H1 (cell line): ENCODE measurements at regions not wholly inside any gene's neighbourhood (a gene's known extent, or its start where the extent isn't known, plus 50 kb on each side); places are given as distances from the start of the nearest gene placed in this dataset.

Source experiments
- CTCF ChIA-PET: fragments of 300-600 bp; sonication (Branson Sonifier 250); formaldehyde crosslinking; loops from one replicate; lab custom pipeline; 2021; ENCODE audit not compliant: partially characterized antibody; lab: Charles Lee
- POLR2A ChIA-PET: fragments of 300-600 bp; sonication (Branson Sonifier 250); formaldehyde crosslinking; loops from one replicate; lab custom pipeline; 2021; ENCODE audit warnings: inconsistent platforms; ENCODE audit not compliant: partially characterized antibody; lab: Charles Lee
- DNase-seq, 2 experiments: peaks; one replicate each; pipeline versions ENCODE4 v3.0.0 to v3.0.0-alpha.2; 2010 to 2022; ENCODE audit warnings: low spot score in 2 of 2, low read depth in 1 of 2, mixed read lengths in 1 of 2
- FAIRE-seq: peaks from 2 replicates; lab custom pipeline; 2011; peaks lifted over from hg19 to GRCh38; lab: Jason Lieb, UNC
- H2AFZ ChIP-seq: 2 replicates; pipeline ENCODE4 v1.8.1; 2012; ENCODE audit warnings: low read length, inconsistent platforms
- H2AK5ac ChIP-seq: 2 replicates; pipeline ENCODE4 v1.6.1; 2013; ENCODE audit warnings: low read depth, low read length
- H2BK120ac ChIP-seq: replicated peaks from 2 replicates; pipeline ENCODE3; 2013; ENCODE audit warnings: low read depth, low read length, inconsistent platforms
- H2BK12ac ChIP-seq: 2 replicates; pipeline ENCODE4 v1.6.1; 2013; ENCODE audit warnings: low read depth, low read length
- H2BK15ac ChIP-seq: 2 replicates; pipeline ENCODE4 v1.6.1; 2013; ENCODE audit warnings: low read length
- H2BK20ac ChIP-seq: 2 replicates; pipeline ENCODE4 v1.6.1; 2013; ENCODE audit warnings: low read length
- H2BK5ac ChIP-seq: 2 replicates; pipeline ENCODE4 v1.6.1; 2013; ENCODE audit warnings: low read depth, low read length
- H3K14ac ChIP-seq: 2 replicates; pipeline ENCODE4 v1.6.1; 2013; ENCODE audit warnings: inconsistent platforms; ENCODE audit not compliant: insufficient read length
- H3K18ac ChIP-seq: 2 replicates; pipeline ENCODE4 v1.6.1; 2013; ENCODE audit warnings: low read length; ENCODE audit errors: extremely low read depth
- H3K23ac ChIP-seq: 2 replicates; pipeline ENCODE4 v1.6.1; 2013; ENCODE audit warnings: inconsistent platforms; ENCODE audit not compliant: insufficient read length
- H3K23me2 ChIP-seq: 2 replicates; pipeline ENCODE4 v1.6.1; 2013; ENCODE audit warnings: low read depth, low read length
- H3K27ac ChIP-seq: 2 replicates; pipeline ENCODE4 v1.6.1; 2011; ENCODE audit warnings: low read depth, low read length, inconsistent platforms
- H3K27me3 ChIP-seq, 4 experiments: replicated peaks in 1 of 4; 1 replicate in 1 of 4; 2 replicates in 3 of 4; pipeline versions ENCODE4 v1.6.1 to v1.8.1; 2011 to 2013; ENCODE audit warnings: low read length in 3 of 4, mild to moderate bottlenecking in 3 of 4, inconsistent platforms in 2 of 4, mixed read lengths in 2 of 4, moderate library complexity in 1 of 4; ENCODE audit not compliant: control insufficient read depth in 3 of 4, insufficient read depth in 3 of 4; ENCODE audit errors: extremely low read depth in 1 of 4
- H3K36me3 ChIP-seq, 4 experiments: 2 replicates each; pipeline versions ENCODE4 v1.6.1 to v1.8.1; 2011 to 2013; ENCODE audit warnings: mild to moderate bottlenecking in 4 of 4, low read length in 3 of 4, moderate library complexity in 2 of 4, control low read depth in 1 of 4, inconsistent platforms in 1 of 4; ENCODE audit not compliant: insufficient read depth in 4 of 4, control insufficient read depth in 2 of 4
- H3K4ac ChIP-seq: replicated peaks from 2 replicates; pipeline ENCODE3; 2013; ENCODE audit warnings: low read length, low read depth, mixed read lengths, inconsistent platforms; ENCODE audit not compliant: insufficient read length
- H3K4me1 ChIP-seq, 4 experiments: replicated peaks in 1 of 4; 1 replicate in 1 of 4; 2 replicates in 3 of 4; pipeline versions ENCODE4 v1.6.1 to v1.8.1; 2011 to 2013; ENCODE audit warnings: low read length in 3 of 4, inconsistent platforms in 2 of 4, mixed read lengths in 1 of 4; ENCODE audit not compliant: insufficient read depth in 4 of 4, control insufficient read depth in 3 of 4
- H3K4me2 ChIP-seq, 2 experiments: 2 replicates each; pipeline versions ENCODE4 v1.6.1 to v1.8.1; 2011 to 2013; ENCODE audit warnings: low read depth in 2 of 2, low read length in 2 of 2, control low read depth in 1 of 2, inconsistent platforms in 1 of 2, mild to moderate bottlenecking in 1 of 2; ENCODE audit not compliant: insufficient read depth in 1 of 2
- H3K4me3 ChIP-seq, 4 experiments: fragments of 200-600, 300-600 bp in 1 of 4; sonication (generic), shearing (Covaris generic), sonication (Bioruptor Twin) in 1 of 4; 2 replicates each; pipeline versions ENCODE4 v1.5.1 to v1.8.1; 2011 to 2016; ENCODE audit warnings: low read length in 4 of 4, low read depth in 3 of 4, control low read depth in 2 of 4, inconsistent platforms in 2 of 4, mild to moderate bottlenecking in 2 of 4, mixed read lengths in 1 of 4, moderate library complexity in 1 of 4; ENCODE audit not compliant: insufficient read depth in 2 of 4; ENCODE audit errors: extremely low read depth in 1 of 4
- H3K56ac ChIP-seq: replicated peaks from 2 replicates; pipeline ENCODE3; 2013; ENCODE audit warnings: low read depth, mild to moderate bottlenecking, mixed read lengths, low read length, inconsistent platforms; ENCODE audit not compliant: insufficient read length
- H3K79me1 ChIP-seq: 2 replicates; pipeline ENCODE4 v1.6.1; 2013; ENCODE audit warnings: low read depth, low read length, control low read depth
- H3K79me2 ChIP-seq, 2 experiments: 2 replicates each; pipeline versions ENCODE4 v1.6.1 to v1.8.1; 2012 to 2013; ENCODE audit warnings: low read length in 2 of 2, mild to moderate bottlenecking in 2 of 2, inconsistent platforms in 1 of 2; ENCODE audit not compliant: insufficient read depth in 2 of 2, control insufficient read depth in 1 of 2
- H3K9ac ChIP-seq, 4 experiments: replicated peaks in 1 of 4; 1 replicate in 1 of 4; 2 replicates in 3 of 4; pipeline versions ENCODE4 v1.6.1 to v1.8.1; 2011 to 2013; ENCODE audit warnings: low read depth in 3 of 4, low read length in 3 of 4, control low read depth in 2 of 4, mild to moderate bottlenecking in 2 of 4, moderate library complexity in 2 of 4, inconsistent platforms in 1 of 4; ENCODE audit errors: extremely low read depth in 1 of 4
- H3K9me3 ChIP-seq, 2 experiments: 2 replicates each; pipeline versions ENCODE4 v1.6.1 to v1.8.1; 2012 to 2013; ENCODE audit warnings: mild to moderate bottlenecking in 2 of 2, moderate library complexity in 2 of 2, control low read depth in 1 of 2, inconsistent platforms in 1 of 2, low read depth in 1 of 2, low read length in 1 of 2, mixed read lengths in 1 of 2; ENCODE audit not compliant: insufficient read depth in 2 of 2
- H4K20me1 ChIP-seq, 2 experiments: replicated peaks in 1 of 2; 2 replicates each; pipeline versions ENCODE3 to v1.8.1; 2011 to 2013; ENCODE audit warnings: inconsistent platforms in 2 of 2, low read length in 2 of 2, mild to moderate bottlenecking in 1 of 2; ENCODE audit not compliant: insufficient read depth in 2 of 2, control insufficient read depth in 1 of 2
- H4K5ac ChIP-seq: 2 replicates; pipeline ENCODE4 v1.6.1; 2013; ENCODE audit warnings: low read length, low read depth, mixed read lengths, inconsistent platforms; ENCODE audit not compliant: insufficient read length
- H4K8ac ChIP-seq: 2 replicates; pipeline ENCODE4 v1.8.0; 2013; ENCODE audit warnings: mild to moderate bottlenecking, moderate library complexity, low read length, inconsistent platforms; ENCODE audit not compliant: insufficient read depth; ENCODE audit errors: extremely low read depth
- H4K91ac ChIP-seq: replicated peaks from 2 replicates; pipeline ENCODE3; 2013; ENCODE audit warnings: low read length, mixed read lengths, inconsistent platforms; ENCODE audit not compliant: insufficient read length
- CEBPB ChIP-seq: IDR thresholded peaks from 2 replicates; pipeline ENCODE4 v1.6.1; 2012; ENCODE audit warnings: low read depth, low read length
- EGR1 ChIP-seq: IDR thresholded peaks from 2 replicates; pipeline ENCODE4 v1.6.1; 2011; ENCODE audit warnings: low read depth, low read length, borderline replicate concordance
- PHF8 ChIP-seq: fragments of 200-600 bp; sonication (generic); conservative IDR thresholded peaks from 2 replicates; pipeline ENCODE4 v1.7.1; 2012; ENCODE audit warnings: low read depth, mild to moderate bottlenecking, inconsistent platforms, low read length, moderate library complexity
- POLR2AphosphoS5 ChIP-seq: IDR thresholded peaks from 2 replicates; pipeline ENCODE4 v1.6.1; 2011; ENCODE audit warnings: low read depth, low read length
- SP2 ChIP-seq: IDR thresholded peaks from 2 replicates; pipeline ENCODE4 v1.6.1; 2012; ENCODE audit warnings: mild to moderate bottlenecking, low read length, inconsistent platforms
- SUZ12 ChIP-seq: fragments of 200-600 bp; sonication (generic); IDR thresholded peaks from 2 replicates; pipeline ENCODE4 v1.6.1; 2012; ENCODE audit warnings: mild to moderate bottlenecking, inconsistent platforms, low read length, moderate library complexity, mixed read lengths
- TAF1 ChIP-seq: IDR thresholded peaks from 2 replicates; pipeline ENCODE4 v1.6.1; 2011; ENCODE audit warnings: mild to moderate bottlenecking, low read depth, low read length
- YY1 ChIP-seq: IDR thresholded peaks from 2 replicates; pipeline ENCODE4 v1.6.1; 2011; ENCODE audit warnings: low read depth, mild to moderate bottlenecking, low read length
- WGBS, 2 experiments: shearing (Covaris generic) in 1 of 2; methylation state at CpG; one replicate each; pipeline versions ENCODE4 v1.1.6 to v1.1.7; 2013 to 2015; ENCODE audit warnings: low lambda C conversion rate in 2 of 2, mixed read lengths in 2 of 2, inconsistent platforms in 1 of 2, low coverage in 1 of 2, missing lambda C conversion rate in 1 of 2; ENCODE audit not compliant: insufficient replicate concordance in 2 of 2, insufficient coverage in 1 of 2, insufficient read length in 1 of 2; ENCODE audit errors: extremely low coverage in 1 of 2, missing lambda C conversion rate in 1 of 2; 5-methylcytosine and 5-hydroxymethylcytosine counted together
- TF ChIP-seq, protein P1 (sequence below): IDR thresholded peaks from 2 replicates; pipeline ENCODE4 v1.6.1; 2011; ENCODE audit warnings: low read depth, mild to moderate bottlenecking, low read length; ENCODE audit not compliant: insufficient read depth
- TF ChIP-seq, protein P2 (sequence below), 3 experiments: IDR thresholded peaks; 1 replicate in 2 of 3; 2 replicates in 1 of 3; pipeline versions ENCODE4 v1.5.1 to v1.6.1; 2011; ENCODE audit warnings: low read length in 3 of 3, mild to moderate bottlenecking in 3 of 3, inconsistent platforms in 2 of 3, low read depth in 1 of 3, moderate library complexity in 1 of 3; ENCODE audit not compliant: insufficient read depth in 1 of 3; ENCODE audit errors: control extremely low read depth in 1 of 3

DNA sequence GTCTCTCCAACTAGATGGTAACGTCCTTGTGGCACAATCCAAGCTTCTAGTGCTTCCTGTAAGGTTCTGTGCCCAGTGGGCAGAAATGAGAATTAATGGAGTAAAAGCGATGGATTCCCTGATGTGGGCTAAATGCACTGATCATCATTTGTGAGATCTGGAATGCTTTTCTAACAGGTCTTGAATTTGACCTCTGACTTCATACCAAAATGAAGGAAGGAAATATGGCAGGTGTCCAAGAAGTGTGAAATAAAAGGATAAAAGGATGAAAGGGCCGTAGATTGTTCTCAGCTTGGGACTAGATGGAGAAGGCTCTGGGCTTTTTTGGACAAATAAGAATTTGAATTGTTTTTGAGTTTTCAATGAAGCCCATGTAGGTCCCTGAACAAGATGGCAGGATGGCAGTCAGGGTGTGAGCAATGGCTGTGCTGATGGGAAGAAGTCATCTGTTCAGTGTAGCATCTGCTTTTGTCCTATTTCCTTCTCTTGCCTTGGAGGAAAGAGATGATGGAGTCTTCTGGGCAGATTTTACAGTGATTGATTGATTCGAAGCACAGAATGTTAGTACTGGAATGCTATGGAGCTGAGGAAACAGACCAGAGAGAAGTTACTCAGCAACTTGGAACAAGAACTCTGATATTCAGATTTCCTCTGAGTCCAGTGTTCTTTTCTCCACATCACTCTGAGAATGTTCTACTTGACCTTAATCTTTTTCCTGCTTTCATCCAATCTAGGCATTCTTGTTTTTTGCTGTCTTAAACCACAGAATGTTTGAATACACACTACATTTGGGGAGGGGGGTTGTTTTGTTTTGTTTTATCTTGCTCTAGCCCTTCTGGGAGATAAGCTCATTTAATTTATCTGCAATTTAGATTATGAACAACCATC lies 286.0 kb downstream of the HLX start:
- Histone ChIP-seq H4K8ac (no peak overlapping the region), H2BK20ac (no peak overlapping the region), H3K56ac (no peak overlapping the region), H3K4me1 (peaks cover 0 to 15% (median 4%) of the 10 kb centered on the region in 4 experiments; a peak in 2 of 7 replicates), H3K9me3 (no peaks in the 10 kb centered on the region), H3K36me3 (no peaks in the 10 kb centered on the region), H3K4ac (no peak overlapping the region), H3K79me1 (no peaks in the 10 kb centered on the region), H2AK5ac (no peak overlapping the region), H3K18ac (no peak overlapping the region), H3K9ac (no peak overlapping the region), H3K27ac (no peak overlapping the region), H2BK12ac (no peak overlapping the region), H3K79me2 (no peaks in the 10 kb centered on the region), H4K5ac (no peak overlapping the region), H2BK120ac (no peak overlapping the region), H4K91ac (no peak overlapping the region), H3K4me3 (no peak overlapping the region), H3K27me3 (no peaks in the 10 kb centered on the region), H2BK5ac (no peak overlapping the region), H3K14ac (no peak overlapping the region), H2BK15ac (no peak overlapping the region; the same call in 1 of the 2 replicates), H3K23ac (no peak overlapping the region), H4K20me1 (no peaks in the 10 kb centered on the region), H3K23me2 (no peaks in the 10 kb centered on the region), H2AFZ (no peak overlapping the region), H3K4me2 (no peak overlapping the region)
- DNase-seq: no peak
- ChIA-PET POLR2A (no interaction called here), CTCF (interaction anchor here (0.6 kb wide), 1 partner anchor 78 kb away, joined by 4 read pairs; no protein-coding TSS in a partner anchor)
- 87% methylated on average over 4 of the region's 4 CpGs; no CpG with 5 or more reads in 1 of the 2 experiments for WGBS, 2 experiments
- FAIRE-seq: no peak
- no peak for TF ChIP-seq PHF8
- TF ChIP-seq, protein P1, sequence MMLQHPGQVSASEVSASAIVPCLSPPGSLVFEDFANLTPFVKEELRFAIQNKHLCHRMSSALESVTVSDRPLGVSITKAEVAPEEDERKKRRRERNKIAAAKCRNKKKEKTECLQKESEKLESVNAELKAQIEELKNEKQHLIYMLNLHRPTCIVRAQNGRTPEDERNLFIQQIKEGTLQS: no peak
- no peak for TF ChIP-seq SUZ12
- no peak for TF ChIP-seq YY1
- TF ChIP-seq, protein P2, sequence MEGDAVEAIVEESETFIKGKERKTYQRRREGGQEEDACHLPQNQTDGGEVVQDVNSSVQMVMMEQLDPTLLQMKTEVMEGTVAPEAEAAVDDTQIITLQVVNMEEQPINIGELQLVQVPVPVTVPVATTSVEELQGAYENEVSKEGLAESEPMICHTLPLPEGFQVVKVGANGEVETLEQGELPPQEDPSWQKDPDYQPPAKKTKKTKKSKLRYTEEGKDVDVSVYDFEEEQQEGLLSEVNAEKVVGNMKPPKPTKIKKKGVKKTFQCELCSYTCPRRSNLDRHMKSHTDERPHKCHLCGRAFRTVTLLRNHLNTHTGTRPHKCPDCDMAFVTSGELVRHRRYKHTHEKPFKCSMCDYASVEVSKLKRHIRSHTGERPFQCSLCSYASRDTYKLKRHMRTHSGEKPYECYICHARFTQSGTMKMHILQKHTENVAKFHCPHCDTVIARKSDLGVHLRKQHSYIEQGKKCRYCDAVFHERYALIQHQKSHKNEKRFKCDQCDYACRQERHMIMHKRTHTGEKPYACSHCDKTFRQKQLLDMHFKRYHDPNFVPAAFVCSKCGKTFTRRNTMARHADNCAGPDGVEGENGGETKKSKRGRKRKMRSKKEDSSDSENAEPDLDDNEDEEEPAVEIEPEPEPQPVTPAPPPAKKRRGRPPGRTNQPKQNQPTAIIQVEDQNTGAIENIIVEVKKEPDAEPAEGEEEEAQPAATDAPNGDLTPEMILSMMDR (IDR thresholded peaks at IDR 0.05; ENCODE audit: control extremely low read depth in 1 of 3, insufficient read depth in 1 of 3, low read depth in 1 of 3, low read length in 3 of 3): no peak
- TF ChIP-seq SP2: no peak
- no peak for TF ChIP-seq POLR2AphosphoS5
- TF ChIP-seq TAF1: no peak
- TF ChIP-seq EGR1: no peak
- TF ChIP-seq CEBPB: no peak
